PC-3 (cell line): ENCODE measurements at regions not wholly inside any gene's neighbourhood (a gene's known extent, or its start where the extent isn't known, plus 50 kb on each side); places are given as distances from the start of the nearest gene placed in this dataset.

Experiments used
- ATAC-seq: fragments of 200-7000 bp; cut with Tn5 transposase; 2 replicates; pipeline ENCODE4 v1.9.1; 2020; ENCODE audit warnings: mild to moderate bottlenecking, moderate library complexity
- BruUV-seq: library from RNA; stranded (reverse); fragments of 400-500 nt; replicated peaks from 2 replicates; lab custom pipeline; 2021; lab: Mats Ljungman, UMichigan
- CTCF ChIA-PET: fragments of 300-600 bp; sonication (Branson Sonifier 250); formaldehyde crosslinking; loops from one replicate; lab custom pipeline; 2022; ENCODE audit warnings: antibody characterized with exemption; lab: Charles Lee
- POLR2A ChIA-PET: fragments of 300-600 bp; sonication (Branson Sonifier 250); formaldehyde crosslinking; loops from one replicate; lab custom pipeline; 2022; ENCODE audit warnings: antibody characterized with exemption; ENCODE audit not compliant: unreplicated experiment; lab: Charles Lee
- DNase-seq: peaks from one replicate; pipeline ENCODE4 v3.0.0-alpha.2; 2015
- H2AFZ ChIP-seq: fragments of 300-600 bp; sonication (generic); 2 replicates; pipeline ENCODE4 v1.6.0; 2016; ENCODE audit warnings: antibody characterized with exemption, low read length
- H3F3A ChIP-seq: fragments of 300-600 bp; sonication (generic); one replicate; pipeline ENCODE4 v1.6.0; 2017; ENCODE audit warnings: antibody characterized with exemption, low read length, control low read depth, mild to moderate bottlenecking; ENCODE audit not compliant: unreplicated experiment
- H3K27ac ChIP-seq: fragments of 300-600 bp; sonication (generic); 2 replicates; pipeline ENCODE4 v1.5.1; 2016; ENCODE audit warnings: mild to moderate bottlenecking, low read length
- H3K27me3 ChIP-seq: fragments of 300-600 bp; sonication (generic); 2 replicates; pipeline ENCODE4 v1.6.1; 2016; ENCODE audit warnings: low read length, mixed read lengths
- H3K36me3 ChIP-seq: fragments of 300-600 bp; sonication (generic); 2 replicates; pipeline ENCODE4 v1.6.1; 2016; ENCODE audit warnings: low read depth, mixed run types, low read length, mixed read lengths
- H3K4me1 ChIP-seq: fragments of 300-600 bp; sonication (generic); 2 replicates; pipeline ENCODE4 v1.5.1; 2016; ENCODE audit warnings: low read length; ENCODE audit not compliant: insufficient read depth
- H3K4me2 ChIP-seq: fragments of 300-600 bp; sonication (generic); 2 replicates; pipeline ENCODE4 v1.6.0; 2016; ENCODE audit warnings: low read length
- H3K4me3 ChIP-seq: fragments of 300-600 bp; sonication (generic); 2 replicates; pipeline ENCODE4 v1.5.1; 2016; ENCODE audit warnings: mild to moderate bottlenecking, low read length, mixed read lengths
- H3K79me2 ChIP-seq: fragments of 300-600 bp; sonication (generic); 2 replicates; pipeline ENCODE4 v1.6.1; 2017; ENCODE audit warnings: low read length, mixed read lengths
- H3K9ac ChIP-seq: fragments of 300-600 bp; sonication (generic); 2 replicates; pipeline ENCODE4 v1.6.0; 2016; ENCODE audit warnings: mild to moderate bottlenecking, low read length
- H3K9me2 ChIP-seq: fragments of 300-600 bp; sonication (generic); replicated peaks from 2 replicates; pipeline ENCODE4 v1.6.1; 2016; ENCODE audit warnings: mixed run types, low read length, mixed read lengths
- H3K9me3 ChIP-seq: fragments of 300-600 bp; sonication (generic); 2 replicates; pipeline ENCODE4 v1.6.1; 2016; ENCODE audit warnings: low read length, mixed read lengths
- H4K20me1 ChIP-seq: fragments of 300-600 bp; sonication (generic); 2 replicates; pipeline ENCODE4 v1.6.1; 2016; ENCODE audit warnings: low read length, mixed read lengths
- EZH2 ChIP-seq: fragments of 300-600 bp; sonication (generic); IDR thresholded peaks from one replicate; pipeline ENCODE4 v1.6.1; 2017; ENCODE audit warnings: antibody characterized with exemption, mild to moderate bottlenecking, low read length; ENCODE audit not compliant: unreplicated experiment
- EZH2phosphoT487 ChIP-seq: fragments of 300-600 bp; sonication (generic); IDR thresholded peaks from 2 replicates; pipeline ENCODE4 v1.6.1; 2018; ENCODE audit warnings: mild to moderate bottlenecking, antibody characterized with exemption, low read length, borderline replicate concordance
- intact Hi-C: fragments of 100-400 bp; cut with micrococcal nuclease; formaldehyde crosslinking; loops from 2 replicates; pipeline ENCODE4 v1.9.0; 2023
- TF ChIP-seq, protein P1 (sequence below): fragments of 300-600 bp; sonication (generic); conservative IDR thresholded peaks from 2 replicates; pipeline ENCODE4 v1.5.1; 2017; ENCODE audit warnings: antibody characterized with exemption, low read depth, mild to moderate bottlenecking, low read length

DNA sequence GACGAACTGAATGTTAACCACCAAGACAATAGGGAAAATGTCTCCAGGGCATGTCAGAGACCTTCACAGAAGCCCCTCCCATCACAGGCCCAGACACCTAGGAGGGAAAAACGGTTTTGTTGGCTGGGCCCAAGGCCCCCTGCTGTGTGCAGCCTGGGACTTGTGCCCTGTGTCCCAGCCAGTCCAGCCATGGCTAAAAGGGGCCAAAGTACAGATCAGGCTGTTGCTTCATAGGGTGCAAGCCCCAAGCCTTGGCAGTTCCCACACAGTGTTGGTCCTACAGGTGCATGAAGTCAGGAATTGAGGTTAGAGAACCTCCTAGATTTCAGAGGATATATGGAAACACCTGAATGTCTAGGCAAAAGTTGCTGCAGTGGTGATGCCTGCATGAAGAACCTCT lies 428.7 kb downstream of the SUCLA2 start:
- no peak overlapping the region for H3K9ac ChIP-seq
- no peaks in the 10 kb centered on the region for H4K20me1 ChIP-seq
- intact Hi-C loops = no loop called here
- no TSS peak for BruUV-seq
- no peaks in the 10 kb centered on the region for H3K9me2 ChIP-seq
- no peak overlapping the region for H3K27ac ChIP-seq
- no peaks in the 10 kb centered on the region for H3K9me3 ChIP-seq
- CTCF ChIA-PET = no interaction called here
- no peaks in the 10 kb centered on the region for H3F3A ChIP-seq
- no peak overlapping the region for H3K4me3 ChIP-seq
- H3K4me1 ChIP-seq = no peaks in the 10 kb centered on the region
- no peaks in the 10 kb centered on the region for H3K79me2 ChIP-seq
- H3K27me3 ChIP-seq = no peaks in the 10 kb centered on the region
- no peak overlapping the region for H3K4me2 ChIP-seq
- TF ChIP-seq EZH2phosphoT487 = no peak
- TF ChIP-seq, protein P1, sequence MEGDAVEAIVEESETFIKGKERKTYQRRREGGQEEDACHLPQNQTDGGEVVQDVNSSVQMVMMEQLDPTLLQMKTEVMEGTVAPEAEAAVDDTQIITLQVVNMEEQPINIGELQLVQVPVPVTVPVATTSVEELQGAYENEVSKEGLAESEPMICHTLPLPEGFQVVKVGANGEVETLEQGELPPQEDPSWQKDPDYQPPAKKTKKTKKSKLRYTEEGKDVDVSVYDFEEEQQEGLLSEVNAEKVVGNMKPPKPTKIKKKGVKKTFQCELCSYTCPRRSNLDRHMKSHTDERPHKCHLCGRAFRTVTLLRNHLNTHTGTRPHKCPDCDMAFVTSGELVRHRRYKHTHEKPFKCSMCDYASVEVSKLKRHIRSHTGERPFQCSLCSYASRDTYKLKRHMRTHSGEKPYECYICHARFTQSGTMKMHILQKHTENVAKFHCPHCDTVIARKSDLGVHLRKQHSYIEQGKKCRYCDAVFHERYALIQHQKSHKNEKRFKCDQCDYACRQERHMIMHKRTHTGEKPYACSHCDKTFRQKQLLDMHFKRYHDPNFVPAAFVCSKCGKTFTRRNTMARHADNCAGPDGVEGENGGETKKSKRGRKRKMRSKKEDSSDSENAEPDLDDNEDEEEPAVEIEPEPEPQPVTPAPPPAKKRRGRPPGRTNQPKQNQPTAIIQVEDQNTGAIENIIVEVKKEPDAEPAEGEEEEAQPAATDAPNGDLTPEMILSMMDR = no peak
- H2AFZ ChIP-seq = no peak overlapping the region
- POLR2A ChIA-PET = no interaction called here
- no peak for DNase-seq
- ATAC-seq = no peak
- H3K36me3 ChIP-seq = no peaks in the 10 kb centered on the region

DNA sequence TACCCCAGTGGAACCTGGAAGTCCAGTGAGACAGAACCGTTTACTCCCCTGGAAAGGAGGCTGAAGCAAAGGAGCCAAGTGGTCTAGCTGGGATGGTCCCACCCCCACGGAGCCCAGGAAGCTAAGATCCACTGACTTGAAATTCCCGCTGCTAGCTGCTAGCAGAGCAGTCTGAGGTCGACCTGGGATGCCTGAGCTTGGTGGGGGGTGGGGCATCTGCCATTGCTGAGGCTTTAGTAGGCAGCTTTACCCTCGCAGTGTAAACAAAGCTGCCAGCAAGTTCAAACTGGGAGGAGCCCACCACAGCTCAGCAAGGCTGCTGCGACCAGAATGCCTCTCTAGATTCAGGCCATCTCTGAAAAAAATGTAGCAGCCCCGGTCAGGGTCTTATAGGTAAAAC lies 437.0 kb downstream of the SUCLA2 start:
- Histone ChIP-seq H3K4me2 (no peak overlapping the region), H3K4me1 (no peaks in the 10 kb centered on the region), H3K9me3 (no peaks in the 10 kb centered on the region), H3K27me3 (no peaks in the 10 kb centered on the region), H3K27ac (no peak overlapping the region), H3K9me2 (no peaks in the 10 kb centered on the region), H3K79me2 (no peaks in the 10 kb centered on the region), H3K4me3 (no peak overlapping the region), H4K20me1 (no peaks in the 10 kb centered on the region), H3K36me3 (no peaks in the 10 kb centered on the region), H3F3A (no peaks in the 10 kb centered on the region), H3K9ac (no peak overlapping the region), H2AFZ (no peak overlapping the region)
- ATAC-seq (no peak), DNase-seq (no peak)
- intact Hi-C loops = no loop called here
- ChIA-PET CTCF (no interaction called here), POLR2A (no interaction called here)
- TF ChIP-seq, protein P1 = no peak
- TF ChIP-seq EZH2phosphoT487 (no peak), EZH2 (no peak)
- BruUV-seq = no TSS peak

DNA sequence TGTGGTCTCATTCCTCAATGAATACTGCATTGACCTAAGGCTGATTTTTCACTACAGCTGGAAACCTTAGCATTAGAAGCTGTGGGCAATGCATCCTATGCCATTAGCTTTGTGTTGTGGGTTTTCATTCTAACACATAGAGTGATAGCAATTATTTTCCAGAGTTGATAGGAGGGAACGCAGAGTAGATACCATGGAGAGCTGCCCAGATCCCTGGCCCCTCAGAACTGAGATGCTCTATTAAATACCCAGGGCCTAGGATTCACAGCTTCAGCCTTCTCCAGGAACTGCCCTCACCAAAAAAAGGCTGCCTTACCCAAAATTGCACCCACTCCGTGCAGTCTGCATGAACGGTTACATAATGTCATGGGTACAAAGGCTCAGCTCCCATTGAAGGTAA lies 444.4 kb downstream of the SUCLA2 start:
- no peak overlapping the region for H3K4me3 ChIP-seq
- H4K20me1 ChIP-seq = no peaks in the 10 kb centered on the region
- no peaks in the 10 kb centered on the region for H3K9me3 ChIP-seq
- H3K79me2 ChIP-seq = no peaks in the 10 kb centered on the region
- H3K27ac ChIP-seq = no peak overlapping the region
- BruUV-seq = no TSS peak
- no peak overlapping the region for H3K9ac ChIP-seq
- no peaks in the 10 kb centered on the region for H3K27me3 ChIP-seq
- ATAC-seq (no peak), DNase-seq (no peak)
- CTCF ChIA-PET = no interaction called here
- TF ChIP-seq EZH2phosphoT487 (no peak), EZH2 (no peak)
- TF ChIP-seq, protein P1 = no peak
- H3K4me1 ChIP-seq = peaks cover 10% of the 10 kb centered on the region
- POLR2A ChIA-PET = no interaction called here
- H3K4me2 ChIP-seq = no peak overlapping the region
- H3K9me2 ChIP-seq = no peaks in the 10 kb centered on the region
- intact Hi-C loops = no loop called here
- H3F3A ChIP-seq = no peaks in the 10 kb centered on the region
- H3K36me3 ChIP-seq = no peaks in the 10 kb centered on the region
- no peak overlapping the region for H2AFZ ChIP-seq
